Adrenal gland (tissue), 5 donors: ENCODE measurements at regions not wholly inside any gene's neighbourhood (a gene's known extent, or its start where the extent isn't known, plus 50 kb on each side); places are given as distances from the start of the nearest gene placed in this dataset.

Experiments used
- POLR2A ChIP-seq, 2 donors: fragments of 450-650 bp; IDR thresholded peaks; one replicate each; pipeline ENCODE4 v1.6.1; 2017; ENCODE audit warnings: antibody characterized with exemption in 2 of 2, mild to moderate bottlenecking in 2 of 2, moderate library complexity in 1 of 2
- TF ChIP-seq, protein P1 (sequence below), 6 experiments: fragments of 450-650 bp in 4 of 6; fragments of 200-600 bp in 2 of 6; sonication (generic) in 1 of 6; IDR thresholded peaks; 1 replicate in 5 of 6; 2 replicates in 1 of 6; pipeline versions ENCODE4 v1.5.1 to v1.8.0; 2016 to 2021; ENCODE audit warnings: antibody characterized with exemption in 6 of 6, mild to moderate bottlenecking in 2 of 6, moderate library complexity in 1 of 6
- donor health status: DM: no; HTN: no; CAD: no.

DNA sequence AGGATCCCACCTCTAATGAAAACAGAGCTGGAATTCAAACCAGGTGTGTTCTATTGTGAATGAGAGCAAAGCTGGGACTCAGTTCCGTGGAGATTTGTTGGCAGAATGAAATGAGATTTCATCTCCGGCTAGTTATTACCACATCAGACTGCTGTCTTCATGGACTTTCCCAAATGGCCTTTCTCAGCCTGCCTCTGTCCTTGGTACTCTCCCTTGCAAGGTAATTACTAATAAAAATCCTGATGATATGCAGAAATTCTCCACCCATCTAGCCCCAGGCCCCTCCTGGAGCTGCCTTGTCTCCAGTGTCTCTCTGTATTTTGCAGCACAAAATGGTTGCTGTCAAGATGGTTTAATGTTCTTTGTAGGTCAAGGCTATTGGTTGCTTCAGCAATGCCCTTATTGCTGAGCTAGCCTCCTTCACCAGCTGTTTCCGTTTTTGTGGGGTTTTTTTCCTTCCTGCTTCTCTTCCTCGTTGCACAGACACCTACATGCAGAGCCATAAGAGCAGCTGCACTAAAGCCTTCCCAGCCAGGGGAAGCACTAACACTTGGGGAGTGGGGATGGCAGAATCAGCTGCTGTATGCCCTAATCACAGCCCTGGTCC lies 185.0 kb upstream of the GHITM start:
- no peak for TF ChIP-seq POLR2A (IDR thresholded peaks at IDR 0.05)
- TF ChIP-seq, protein P1, sequence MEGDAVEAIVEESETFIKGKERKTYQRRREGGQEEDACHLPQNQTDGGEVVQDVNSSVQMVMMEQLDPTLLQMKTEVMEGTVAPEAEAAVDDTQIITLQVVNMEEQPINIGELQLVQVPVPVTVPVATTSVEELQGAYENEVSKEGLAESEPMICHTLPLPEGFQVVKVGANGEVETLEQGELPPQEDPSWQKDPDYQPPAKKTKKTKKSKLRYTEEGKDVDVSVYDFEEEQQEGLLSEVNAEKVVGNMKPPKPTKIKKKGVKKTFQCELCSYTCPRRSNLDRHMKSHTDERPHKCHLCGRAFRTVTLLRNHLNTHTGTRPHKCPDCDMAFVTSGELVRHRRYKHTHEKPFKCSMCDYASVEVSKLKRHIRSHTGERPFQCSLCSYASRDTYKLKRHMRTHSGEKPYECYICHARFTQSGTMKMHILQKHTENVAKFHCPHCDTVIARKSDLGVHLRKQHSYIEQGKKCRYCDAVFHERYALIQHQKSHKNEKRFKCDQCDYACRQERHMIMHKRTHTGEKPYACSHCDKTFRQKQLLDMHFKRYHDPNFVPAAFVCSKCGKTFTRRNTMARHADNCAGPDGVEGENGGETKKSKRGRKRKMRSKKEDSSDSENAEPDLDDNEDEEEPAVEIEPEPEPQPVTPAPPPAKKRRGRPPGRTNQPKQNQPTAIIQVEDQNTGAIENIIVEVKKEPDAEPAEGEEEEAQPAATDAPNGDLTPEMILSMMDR (IDR thresholded peaks at IDR 0.05): no peak
